ENCODE measurements at regions not wholly inside any gene's neighbourhood (a gene's known extent, or its start where the extent isn't known, plus 50 kb on each side); places are given as distances from the start of the nearest gene placed in this dataset.
"Not testable (repeated sequence)": the region's sequence is repeated elsewhere in the genome, so short reads cannot be mapped to it uniquely, and the experiment has no call there.

DNA sequence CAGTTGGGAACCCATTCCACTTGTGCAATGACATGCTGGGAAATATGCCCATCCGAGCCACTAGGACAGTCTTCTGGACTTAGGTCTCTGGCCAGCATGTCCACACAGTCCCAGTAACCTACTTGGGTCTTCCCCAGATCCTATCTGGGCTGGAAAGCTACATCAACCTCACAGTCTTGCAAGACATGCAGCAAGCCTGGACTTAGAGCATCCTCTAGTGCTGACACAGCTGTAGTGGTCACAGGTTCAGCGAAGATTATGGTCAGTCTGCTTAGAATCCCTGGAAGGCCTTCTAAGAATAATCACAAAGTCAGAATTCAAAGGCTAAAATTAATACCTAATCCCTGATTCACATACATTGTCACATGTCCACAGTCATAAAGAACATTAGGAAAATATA is 842.7 kb downstream of the STPG2 start:
- in situ Hi-C loops (cut with HindIII; ENCODE audit: low sequenced_read_pairs) = no loop called here

DNA sequence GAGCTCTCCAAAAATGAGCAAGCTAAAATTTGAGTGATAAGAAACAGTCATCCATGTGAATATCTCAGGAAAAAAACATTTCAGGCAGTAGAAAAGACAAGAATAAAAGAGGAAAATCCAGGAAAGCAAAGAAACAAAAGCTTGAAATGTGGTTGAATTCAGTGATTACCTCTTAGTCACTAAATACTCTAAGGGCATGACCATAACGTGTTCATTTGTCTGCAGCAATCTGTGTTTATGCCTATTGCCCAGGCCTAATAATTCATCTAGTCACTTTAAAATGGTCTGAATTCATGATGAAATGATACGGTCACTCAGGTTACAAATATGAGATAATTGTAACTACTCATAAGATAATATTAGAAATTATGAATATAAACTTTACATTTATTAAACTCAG is 837.9 kb downstream of the STPG2 start:
- in situ Hi-C loops (cut with HindIII; ENCODE audit: low sequenced_read_pairs) = loop anchor here (5.0 kb wide), 1 partner anchor 87 kb away; no protein-coding TSS in a partner anchor

DNA sequence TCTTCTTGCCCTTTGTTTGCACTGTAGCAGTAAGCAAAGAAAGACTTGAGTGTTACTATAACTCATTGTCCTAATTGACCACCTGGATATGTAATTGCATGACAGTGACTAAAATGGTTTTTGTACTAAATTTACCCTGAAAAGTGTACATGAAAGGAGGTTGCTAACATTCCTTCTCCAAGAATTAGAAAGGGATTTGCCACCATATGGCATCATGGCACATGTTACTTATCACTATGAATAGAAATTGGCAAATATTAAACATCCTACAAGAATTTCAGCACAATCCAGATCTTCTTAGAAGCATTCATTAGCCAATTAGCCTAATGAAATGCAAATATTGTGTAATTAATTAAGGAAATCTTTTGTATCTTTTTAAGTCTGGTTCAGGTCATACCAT is 834.2 kb downstream of the STPG2 start:
- in situ Hi-C loops (cut with HindIII; ENCODE audit: low sequenced_read_pairs) = loop anchor here (5.0 kb wide), 1 partner anchor 83 kb away; no protein-coding TSS in a partner anchor

DNA sequence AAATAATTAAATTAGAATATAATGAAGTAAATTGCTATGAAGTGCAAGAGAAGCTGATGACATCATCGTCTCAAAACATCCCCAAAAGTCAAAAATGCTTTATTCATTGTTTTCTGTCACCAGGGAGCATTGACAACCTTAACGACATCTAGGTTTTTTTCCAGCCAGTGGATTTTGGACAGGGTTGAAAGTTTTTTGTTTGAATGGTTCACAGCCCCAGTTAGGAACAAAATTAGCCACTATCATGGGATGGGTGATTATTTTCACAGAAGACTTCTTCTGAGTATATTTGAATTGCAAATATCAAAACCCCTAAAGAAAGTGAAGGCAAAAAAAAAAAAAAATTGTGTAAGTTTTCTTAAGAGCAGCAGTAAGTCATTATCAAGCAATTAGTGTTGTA is 826.1 kb downstream of the STPG2 start:
- in situ Hi-C loops (cut with HindIII; ENCODE audit: low sequenced_read_pairs) = no loop called here

DNA sequence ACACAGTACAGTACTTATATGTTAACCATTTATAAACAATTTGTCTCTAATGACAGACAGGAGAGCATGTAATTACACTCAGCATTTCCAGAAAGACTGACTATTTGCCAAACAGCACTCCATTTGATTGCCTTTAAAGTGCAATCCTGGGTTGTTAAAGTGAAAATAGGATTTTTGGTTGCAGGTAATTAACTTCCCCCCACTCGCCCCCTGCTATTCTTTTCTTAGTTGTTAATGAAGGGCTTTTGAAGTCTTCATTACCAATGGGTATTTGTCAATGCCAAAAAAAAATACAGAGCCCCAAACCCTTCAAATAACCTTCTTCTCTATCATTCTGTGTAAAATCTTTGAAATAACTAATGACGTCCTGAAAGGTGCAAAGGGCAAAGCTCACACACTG is 825.6 kb downstream of the STPG2 start:
- in situ Hi-C loops (cut with HindIII; ENCODE audit: low sequenced_read_pairs) = no loop called here

DNA sequence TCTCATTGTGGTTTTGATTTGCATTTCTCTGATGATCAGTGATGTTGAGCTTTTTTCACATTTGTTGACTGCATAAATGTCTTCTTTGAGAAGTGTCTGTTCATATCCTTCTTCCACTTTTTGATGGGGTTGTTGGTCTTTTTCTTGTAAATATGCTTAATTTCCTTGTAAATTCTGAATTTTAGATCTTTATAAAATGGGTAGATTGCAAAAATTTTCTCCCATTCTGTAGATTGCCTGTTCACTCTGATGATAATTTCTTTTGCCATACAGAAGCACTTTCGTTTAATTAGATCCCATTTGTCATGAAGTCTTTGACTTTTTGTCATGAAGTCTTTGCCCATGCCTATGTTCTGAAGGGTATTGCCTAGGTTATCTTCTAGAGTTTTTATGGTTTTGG is 817.5 kb downstream of the STPG2 start:
- in situ Hi-C loops (cut with HindIII; ENCODE audit: low sequenced_read_pairs) = not testable (repeated sequence)

DNA sequence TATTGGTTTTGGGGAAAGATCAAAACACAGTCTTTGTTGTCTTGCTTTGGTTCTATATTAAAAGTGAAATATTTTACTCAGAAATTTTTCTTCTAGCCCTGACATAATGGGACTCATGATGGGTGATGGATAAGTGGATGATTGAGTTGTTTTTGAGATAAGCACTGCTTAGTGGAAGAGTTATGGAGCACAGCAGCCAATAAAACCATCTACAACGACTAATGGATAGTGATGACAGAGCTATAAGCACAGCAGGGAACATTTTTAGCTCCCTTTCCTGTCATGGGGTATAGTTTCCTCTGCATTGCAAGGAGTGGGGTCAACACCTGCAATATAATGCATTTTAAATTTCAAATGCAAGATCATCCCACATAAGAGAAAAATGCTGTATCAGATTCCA is 812.4 kb downstream of the STPG2 start:
- in situ Hi-C loops (cut with HindIII; ENCODE audit: low sequenced_read_pairs) = no loop called here

DNA sequence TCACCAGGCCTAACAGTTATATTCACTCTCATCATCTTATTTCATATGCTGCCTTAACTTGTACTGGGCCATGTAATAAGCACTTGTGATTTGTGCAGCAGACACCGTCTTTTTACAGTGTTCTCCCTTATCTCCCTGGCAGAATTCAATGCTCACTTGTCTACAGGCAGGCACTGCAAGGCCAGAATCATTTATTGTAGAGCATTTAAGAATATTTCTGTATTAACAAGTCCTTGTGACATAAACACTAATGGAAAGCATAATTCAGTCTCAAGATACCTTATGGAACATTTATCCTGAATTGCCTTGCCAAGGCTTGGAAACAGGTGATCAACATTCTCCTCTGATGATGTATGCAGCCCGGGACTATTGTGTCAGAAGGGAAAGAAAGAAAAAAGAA is 808.9 kb downstream of the STPG2 start:
- in situ Hi-C loops (cut with HindIII; ENCODE audit: low sequenced_read_pairs) = no loop called here

DNA sequence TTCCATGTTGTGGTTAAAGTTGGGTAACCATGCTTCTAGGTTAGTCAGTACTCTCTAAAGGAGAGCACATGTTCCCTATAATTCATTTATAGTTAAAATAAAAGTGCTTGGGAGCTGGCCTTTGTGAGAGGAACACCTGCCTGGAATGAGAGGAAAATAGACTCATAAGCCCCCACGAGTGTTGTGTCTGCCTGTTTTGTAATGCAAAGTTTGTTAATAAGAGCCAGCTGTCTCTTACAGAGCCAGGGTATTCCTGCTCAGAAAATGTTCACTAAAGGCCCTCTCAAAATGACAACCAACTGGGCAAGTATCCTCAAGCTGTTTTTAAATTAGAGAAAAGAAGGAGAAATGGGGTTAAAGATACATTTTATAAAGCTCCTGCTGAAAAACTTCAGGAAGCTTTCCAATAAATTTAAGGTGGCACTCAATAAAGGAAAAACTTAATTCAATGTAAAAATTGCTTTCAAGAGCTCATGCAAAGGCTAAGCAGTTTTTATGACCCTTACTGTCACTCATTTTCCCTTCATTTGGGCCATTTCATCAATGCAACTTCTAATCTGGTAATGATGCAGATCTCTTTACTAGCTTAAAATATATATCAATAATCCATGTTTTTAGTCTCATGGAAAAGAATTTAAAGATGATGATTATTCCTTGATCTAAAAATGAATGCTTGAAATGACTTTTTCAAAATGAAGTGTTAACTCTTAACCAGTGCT is 793.6 kb downstream of the STPG2 start:
- in situ Hi-C loops (cut with HindIII; ENCODE audit: low sequenced_read_pairs) = no loop called here

DNA sequence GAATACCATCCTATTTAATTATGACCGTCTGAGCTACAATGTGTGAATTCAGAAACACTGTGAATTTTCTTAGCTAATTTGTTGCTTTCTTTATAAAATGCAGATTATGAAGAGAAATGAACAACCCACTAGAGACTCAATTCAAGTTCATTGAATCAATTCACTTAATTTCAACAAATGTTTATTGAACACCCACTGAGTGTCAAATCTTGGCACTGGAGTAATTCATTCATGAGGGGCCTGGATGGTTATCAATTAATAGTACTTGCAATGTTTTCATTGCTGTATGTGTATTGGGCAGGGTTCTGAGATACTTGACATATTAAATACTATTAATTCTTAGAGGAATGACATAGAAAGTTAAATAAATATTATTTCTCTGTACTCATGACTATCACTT is 789.4 kb downstream of the STPG2 start:
- in situ Hi-C loops (cut with HindIII; ENCODE audit: low sequenced_read_pairs) = no loop called here

DNA sequence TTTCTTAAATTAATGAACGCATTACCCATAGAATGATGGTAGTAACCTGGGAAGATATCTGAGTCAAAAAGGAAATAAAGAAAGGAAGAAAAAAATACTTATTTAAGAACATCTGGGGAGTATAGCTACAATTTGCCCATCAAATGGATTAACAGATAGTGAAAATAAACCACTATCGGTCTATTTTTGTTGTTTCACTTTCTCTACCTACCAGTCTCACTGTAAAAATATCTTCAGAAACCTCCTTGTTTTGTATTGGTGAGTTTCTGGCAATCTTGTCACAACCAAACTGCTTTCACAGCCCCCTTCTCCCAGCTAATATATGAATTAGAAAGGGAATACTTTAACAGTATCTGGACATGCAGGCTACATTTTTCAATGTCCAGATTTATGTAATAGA is 783.5 kb downstream of the STPG2 start:
- in situ Hi-C loops (cut with HindIII; ENCODE audit: low sequenced_read_pairs) = no loop called here

DNA sequence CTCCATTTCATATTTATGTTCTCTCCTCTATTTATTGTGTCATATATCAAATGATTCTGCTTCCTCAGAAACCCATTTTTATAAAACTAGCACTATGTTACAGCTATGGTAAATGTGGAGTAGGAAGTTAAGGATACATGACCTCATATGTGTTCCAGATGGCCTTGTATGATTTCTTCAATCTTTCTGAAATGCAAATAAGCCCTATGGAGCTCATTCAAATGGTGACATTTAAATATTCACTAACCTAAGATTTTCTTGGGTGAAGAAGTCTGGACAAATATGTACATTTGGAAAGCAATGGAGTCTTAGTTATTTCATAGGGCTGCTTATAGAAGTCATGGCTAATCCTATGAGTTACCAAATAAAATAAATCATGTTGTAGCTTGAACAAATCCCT is 782.5 kb downstream of the STPG2 start:
- in situ Hi-C loops (cut with HindIII; ENCODE audit: low sequenced_read_pairs) = no loop called here

DNA sequence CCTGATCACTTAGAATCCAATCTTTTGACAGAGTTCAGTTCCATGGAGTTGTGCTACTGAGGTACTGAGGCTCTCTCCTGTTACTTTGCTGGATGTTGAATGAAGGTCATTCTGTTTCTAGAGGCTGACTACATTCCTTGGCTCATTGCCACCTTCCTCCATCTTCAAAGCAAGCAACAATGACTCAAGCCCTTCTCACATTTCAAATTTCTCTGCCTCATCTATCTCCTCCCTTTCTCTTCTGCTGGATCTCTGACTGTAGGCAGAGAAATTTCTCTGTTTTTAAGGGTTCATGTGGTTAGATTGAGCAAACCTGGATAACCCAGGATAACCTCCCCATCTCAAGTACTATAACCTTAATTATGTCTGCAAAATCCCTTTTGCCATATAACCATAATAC is 775.4 kb downstream of the STPG2 start:
- in situ Hi-C loops (cut with HindIII; ENCODE audit: low sequenced_read_pairs) = no loop called here

DNA sequence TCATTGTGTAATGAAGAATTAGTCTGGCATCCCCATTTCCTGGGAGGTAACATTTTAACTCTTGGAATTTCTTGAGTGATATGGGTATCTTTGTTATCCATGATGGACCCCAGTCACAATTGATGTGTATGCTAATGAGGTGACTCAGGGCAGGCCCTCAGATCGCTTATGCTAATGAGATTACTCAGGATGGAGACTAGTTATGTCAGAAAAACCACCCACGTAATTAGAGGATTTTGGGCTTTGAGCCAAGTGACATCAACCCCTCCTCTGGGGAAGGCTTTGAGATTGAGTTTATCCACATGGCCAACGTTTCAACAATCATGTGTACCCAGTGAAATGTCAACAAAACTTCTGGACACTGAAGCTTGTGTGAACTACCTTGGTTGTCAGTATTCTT is 772.7 kb downstream of the STPG2 start:
- in situ Hi-C loops (cut with HindIII; ENCODE audit: low sequenced_read_pairs) = no loop called here

DNA sequence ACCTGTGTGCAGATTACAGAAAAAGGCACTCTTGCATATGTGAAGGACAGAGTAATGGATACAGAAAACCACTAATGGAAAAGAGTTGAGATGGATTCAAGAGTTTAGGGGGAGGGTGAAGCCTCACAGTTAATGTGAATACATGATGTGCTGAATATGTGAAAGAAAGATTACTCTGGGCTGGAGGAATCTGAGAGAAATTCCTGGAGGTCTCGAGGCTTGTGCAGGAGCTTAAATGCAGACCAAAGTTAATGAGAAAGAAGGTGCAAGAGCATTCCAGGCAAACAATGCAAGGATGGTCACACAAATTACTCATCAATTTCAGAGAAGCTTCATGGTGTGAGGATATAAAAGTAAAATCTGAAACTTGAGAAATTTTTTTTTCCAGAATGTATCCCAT is 768.8 kb downstream of the STPG2 start:
- in situ Hi-C loops (cut with HindIII; ENCODE audit: low sequenced_read_pairs) = no loop called here

DNA sequence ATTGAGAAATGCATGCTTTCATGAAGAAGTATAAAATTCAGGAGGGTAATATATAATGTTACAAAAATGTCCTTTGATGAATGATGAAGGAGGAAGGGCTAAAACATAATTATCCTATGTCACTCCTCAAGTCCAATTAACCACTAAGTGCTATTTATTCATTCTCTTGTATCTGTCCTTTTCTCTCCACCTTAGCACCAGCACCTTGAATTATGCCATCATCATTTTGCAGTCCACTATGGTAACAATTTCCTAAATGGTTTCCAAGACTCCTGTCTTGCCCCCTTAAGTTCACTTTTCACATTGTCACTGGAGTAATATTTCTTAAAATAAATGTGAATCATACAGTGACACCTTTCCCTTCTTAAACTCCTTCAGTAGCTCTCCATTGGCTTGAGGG is 756.3 kb downstream of the STPG2 start:
- in situ Hi-C loops (cut with HindIII; ENCODE audit: low sequenced_read_pairs) = no loop called here

DNA sequence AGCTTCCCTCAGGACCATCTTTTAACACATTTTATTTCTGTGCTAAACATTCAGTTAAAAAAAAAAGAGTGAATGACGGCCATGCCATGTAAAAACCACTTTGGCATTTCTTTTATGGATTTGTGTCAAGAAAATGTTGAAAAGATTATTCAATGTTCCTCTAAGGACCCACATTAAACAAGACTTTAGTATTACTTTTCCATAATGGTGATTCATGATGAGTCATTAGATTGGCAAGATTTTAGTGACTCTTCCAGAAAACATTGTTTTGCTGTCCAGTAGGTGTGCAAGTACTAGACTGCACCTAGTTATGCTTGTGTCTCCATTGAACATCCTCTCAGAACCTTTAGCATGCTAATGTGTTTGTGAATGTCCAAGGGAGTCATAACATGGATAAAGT is 748.6 kb downstream of the STPG2 start:
- in situ Hi-C loops (cut with HindIII; ENCODE audit: low sequenced_read_pairs) = loop anchor here (5.0 kb wide), 1 partner anchor 87 kb away; no protein-coding TSS in a partner anchor

DNA sequence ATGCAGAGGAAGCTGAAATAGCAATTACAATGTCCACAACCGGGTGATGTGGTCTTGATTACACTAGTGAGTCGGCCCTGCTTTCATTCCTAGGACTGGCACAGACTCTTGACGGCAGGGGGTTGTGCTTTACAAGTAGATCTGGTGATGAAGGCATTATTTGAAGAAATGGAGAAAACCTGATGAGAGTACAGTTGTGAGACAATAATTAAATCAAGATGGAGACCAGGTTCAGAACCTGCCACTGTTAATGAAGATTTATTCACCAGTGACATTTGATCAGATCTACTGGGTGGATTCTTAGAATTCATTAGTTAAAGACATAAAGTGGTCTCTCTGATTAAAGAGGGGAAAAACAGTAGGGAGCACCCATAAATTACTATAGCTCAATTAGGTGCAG is 747.2 kb downstream of the STPG2 start:
- in situ Hi-C loops (cut with HindIII; ENCODE audit: low sequenced_read_pairs) = no loop called here

DNA sequence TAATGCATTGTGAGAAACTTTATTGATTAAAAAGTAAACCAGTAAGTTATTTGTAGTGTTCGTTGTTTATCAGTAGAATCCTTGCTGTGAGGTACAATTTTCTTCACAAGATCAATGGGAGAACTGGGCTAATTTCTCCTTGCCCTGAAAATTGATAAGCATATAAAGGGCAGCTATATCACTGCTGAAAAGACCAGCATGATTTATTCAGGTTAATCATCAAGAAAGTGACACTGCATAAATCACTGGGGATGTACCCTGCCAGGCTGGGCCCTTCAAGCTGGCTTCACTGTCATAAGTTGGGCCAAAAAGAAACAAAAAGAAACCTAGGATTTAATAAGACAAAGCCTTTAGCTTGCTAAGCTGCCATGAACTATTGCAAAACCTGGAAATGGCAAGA is 746.7 kb downstream of the STPG2 start:
- in situ Hi-C loops (cut with HindIII; ENCODE audit: low sequenced_read_pairs) = no loop called here

DNA sequence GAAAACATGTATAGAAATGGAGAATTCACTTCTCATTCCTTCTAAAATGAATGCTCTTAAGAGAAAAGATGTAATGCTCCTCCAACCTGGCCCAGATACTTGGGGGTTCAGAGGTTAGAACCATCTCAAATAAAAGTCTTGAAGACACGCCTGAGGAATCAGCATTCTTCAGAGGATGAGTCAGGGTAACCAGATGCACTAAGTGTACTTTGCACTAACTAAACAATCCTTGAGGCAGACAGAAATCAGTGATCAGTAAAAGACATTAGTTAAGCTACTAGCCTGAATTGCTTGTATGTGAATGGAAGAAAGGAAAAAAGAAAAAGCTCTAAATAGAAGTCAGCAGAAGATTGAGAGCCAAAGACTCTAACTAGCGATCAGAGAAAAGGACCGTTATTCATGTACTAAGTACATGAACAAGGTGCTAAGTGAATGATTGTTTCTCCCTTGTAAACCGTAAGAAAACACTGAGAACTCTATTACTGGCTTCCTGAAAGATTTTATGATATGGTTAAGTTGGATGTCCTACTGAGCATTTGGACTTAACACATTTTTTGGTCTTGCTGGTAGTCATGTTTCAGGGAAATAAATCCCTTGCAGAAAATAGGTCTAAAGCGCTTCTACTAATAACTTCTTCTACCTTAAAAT is 738.3 kb downstream of the STPG2 start:
- in situ Hi-C loops (cut with HindIII; ENCODE audit: low sequenced_read_pairs) = no loop called here

DNA sequence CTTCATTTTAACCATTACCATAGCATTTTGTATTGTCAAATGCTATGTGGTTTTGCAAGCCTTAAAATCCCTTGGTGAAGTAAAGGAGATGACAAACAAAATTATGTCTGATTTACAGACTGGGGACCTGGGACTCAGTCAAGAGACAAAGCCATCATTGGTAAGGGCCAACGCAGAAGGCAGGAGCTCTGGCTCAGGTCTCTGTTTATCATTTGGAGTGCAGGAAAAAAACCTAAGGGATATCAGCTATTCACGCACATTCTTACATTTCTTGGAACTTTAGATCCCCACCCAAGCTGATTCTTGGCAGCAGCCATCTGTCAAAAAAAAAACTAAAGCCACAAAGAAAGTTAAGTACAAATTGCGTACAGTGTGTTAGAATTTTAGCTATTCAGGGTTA is 731.9 kb downstream of the STPG2 start:
- in situ Hi-C loops (cut with HindIII; ENCODE audit: low sequenced_read_pairs) = no loop called here

DNA sequence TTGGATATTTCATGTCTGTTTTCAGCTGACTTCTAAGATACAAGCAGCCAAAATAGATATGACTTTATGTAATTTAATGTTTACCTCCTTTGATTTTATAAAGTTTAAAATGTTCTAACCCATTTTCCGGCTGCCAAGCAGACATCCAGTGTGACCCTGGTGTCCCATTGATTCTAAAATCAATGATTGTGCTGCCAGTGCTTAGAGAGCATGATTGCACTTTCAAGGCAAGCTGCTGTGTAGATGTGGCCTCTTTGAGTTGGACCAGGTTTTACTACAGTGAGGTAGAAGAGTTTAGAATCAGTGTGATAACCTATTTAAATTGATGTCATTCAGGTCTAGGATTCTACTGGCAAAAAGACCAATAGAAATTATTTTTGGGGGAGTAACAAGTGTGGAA is 730.9 kb downstream of the STPG2 start:
- in situ Hi-C loops (cut with HindIII; ENCODE audit: low sequenced_read_pairs) = no loop called here

DNA sequence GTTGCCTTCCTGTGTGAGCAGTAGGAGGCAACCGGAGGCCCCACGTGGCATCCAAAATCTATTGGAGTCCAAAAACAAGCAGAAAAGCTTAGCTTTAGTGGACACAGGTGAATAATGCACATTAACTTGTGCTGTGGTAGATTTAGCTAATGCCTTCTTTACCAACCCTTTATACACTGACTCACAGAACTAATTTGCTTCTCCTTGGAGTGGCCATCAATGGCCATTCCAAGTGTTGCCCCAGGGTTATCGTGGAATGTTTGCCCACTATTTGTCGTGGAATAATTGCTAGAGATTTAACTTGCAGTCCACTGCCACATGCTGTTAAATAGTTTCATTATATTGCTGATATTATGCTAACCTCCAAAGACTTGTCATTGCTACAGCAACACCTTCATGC is 729.1 kb downstream of the STPG2 start:
- in situ Hi-C loops (cut with HindIII; ENCODE audit: low sequenced_read_pairs) = no loop called here
